Neuron (in vitro differentiated cells): ENCODE measurements at regions not wholly inside any gene's neighbourhood (a gene's known extent, or its start where the extent isn't known, plus 50 kb on each side); places are given as distances from the start of the nearest gene placed in this dataset.

Source experiments
- H2AFZ ChIP-seq: one replicate; pipeline ENCODE4 v1.6.1; 2013; ENCODE audit warnings: low read depth, mild to moderate bottlenecking, inconsistent platforms, low read length, moderate library complexity
- H3K27me3 ChIP-seq: one replicate; pipeline ENCODE4 v1.6.1; 2013; ENCODE audit warnings: low read length; ENCODE audit not compliant: insufficient read depth
- H3K36me3 ChIP-seq: one replicate; pipeline ENCODE4 v1.6.1; 2013; ENCODE audit warnings: low read length; ENCODE audit not compliant: insufficient read depth
- H3K4me1 ChIP-seq: one replicate; pipeline ENCODE4 v1.6.1; 2013; ENCODE audit warnings: low read length; ENCODE audit not compliant: insufficient read depth
- H3K4me3 ChIP-seq: 2 replicates; pipeline ENCODE4 v1.5.1; 2013; ENCODE audit warnings: mild to moderate bottlenecking, low read length, moderate library complexity
- H3K9me3 ChIP-seq: one replicate; pipeline ENCODE4 v1.6.1; 2013; ENCODE audit warnings: low read length

DNA sequence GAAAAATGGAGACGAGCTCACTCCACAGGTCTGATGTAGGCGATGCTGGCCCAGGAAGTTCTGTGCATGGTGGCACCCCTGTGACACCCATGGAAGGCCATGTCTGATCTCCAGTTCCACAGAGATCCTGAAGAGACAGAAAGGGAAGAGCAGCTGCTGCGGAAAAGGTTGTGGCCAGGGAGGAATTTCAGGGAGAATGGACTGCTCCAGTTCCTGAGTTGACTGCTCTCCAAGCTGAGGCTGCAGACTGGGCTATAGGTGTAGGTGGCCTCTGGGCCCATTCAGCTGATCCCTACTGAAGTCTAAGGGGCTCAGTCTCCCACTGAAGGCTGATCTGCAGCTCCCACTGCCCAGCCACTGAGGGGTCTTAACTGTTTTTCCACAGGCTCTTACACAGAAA, 89.2 kb downstream of the ETS2 start:
- H3K36me3 ChIP-seq = no peaks in the 10 kb centered on the region

DNA sequence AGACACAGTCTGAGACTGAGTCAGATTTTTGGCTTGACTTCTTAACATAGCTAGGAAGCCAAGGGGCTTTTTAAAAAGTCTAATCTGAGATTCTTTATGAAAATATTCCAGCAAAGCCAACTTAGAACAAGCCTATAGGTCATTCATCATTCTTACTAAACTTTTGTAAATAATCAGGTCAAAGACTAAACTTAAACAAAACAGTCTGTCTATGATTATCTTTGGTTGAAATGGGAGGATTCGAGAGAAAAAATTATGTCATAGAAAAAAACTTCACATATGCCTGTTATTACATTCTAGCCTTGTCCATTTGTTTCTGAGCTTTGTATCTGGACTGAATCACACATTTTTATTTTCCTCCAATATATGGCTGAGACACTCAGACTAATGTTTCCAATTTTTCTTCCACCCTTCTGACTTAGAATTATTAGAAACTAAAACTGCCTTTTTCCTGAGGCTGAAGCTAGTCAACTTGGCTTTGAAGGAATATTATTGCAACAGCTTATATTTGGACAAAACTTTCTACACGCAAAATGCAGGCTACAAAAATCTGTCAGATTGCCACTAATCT, 83.3 kb downstream of the ETS2 start:
- no peak overlapping the region for H3K4me3 ChIP-seq
- H3K9me3 ChIP-seq = no peaks in the 10 kb centered on the region
- no peaks in the 10 kb centered on the region for H3K4me1 ChIP-seq
- H2AFZ ChIP-seq = no peak overlapping the region
- H3K36me3 ChIP-seq = no peaks in the 10 kb centered on the region
- H3K27me3 ChIP-seq = no peaks in the 10 kb centered on the region

More for the DNA sequence above, 89.2 kb downstream of the ETS2 start:
- H3K4me1 ChIP-seq = no peaks in the 10 kb centered on the region
- no peaks in the 10 kb centered on the region for H3K27me3 ChIP-seq
- no peak overlapping the region for H2AFZ ChIP-seq
- H3K9me3 ChIP-seq = no peaks in the 10 kb centered on the region
- no peak overlapping the region for H3K4me3 ChIP-seq

DNA sequence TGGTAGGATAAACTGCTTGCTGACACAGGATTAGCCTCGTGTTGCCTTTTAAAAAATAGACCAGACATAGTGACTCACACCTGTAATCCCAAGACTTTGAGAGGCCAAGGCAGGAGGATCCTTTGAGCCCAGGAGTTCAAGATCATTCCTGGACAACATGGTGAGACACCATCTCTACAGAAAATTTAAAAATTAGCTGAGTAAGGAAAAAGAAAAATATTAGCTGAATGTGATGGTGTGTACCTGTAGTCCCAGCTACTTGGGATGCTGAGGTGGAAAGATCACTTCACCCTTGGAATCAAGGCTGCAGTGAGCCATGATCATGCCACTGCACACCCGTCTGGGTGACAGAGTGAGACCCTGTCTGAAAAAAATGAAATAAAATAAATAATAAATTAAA, 82.0 kb downstream of the ETS2 start:
- Histone ChIP-seq H3K9me3 (no peaks in the 10 kb centered on the region), H3K4me1 (no peaks in the 10 kb centered on the region), H2AFZ (no peak overlapping the region), H3K4me3 (no peak overlapping the region), H3K36me3 (no peaks in the 10 kb centered on the region), H3K27me3 (no peaks in the 10 kb centered on the region)

DNA sequence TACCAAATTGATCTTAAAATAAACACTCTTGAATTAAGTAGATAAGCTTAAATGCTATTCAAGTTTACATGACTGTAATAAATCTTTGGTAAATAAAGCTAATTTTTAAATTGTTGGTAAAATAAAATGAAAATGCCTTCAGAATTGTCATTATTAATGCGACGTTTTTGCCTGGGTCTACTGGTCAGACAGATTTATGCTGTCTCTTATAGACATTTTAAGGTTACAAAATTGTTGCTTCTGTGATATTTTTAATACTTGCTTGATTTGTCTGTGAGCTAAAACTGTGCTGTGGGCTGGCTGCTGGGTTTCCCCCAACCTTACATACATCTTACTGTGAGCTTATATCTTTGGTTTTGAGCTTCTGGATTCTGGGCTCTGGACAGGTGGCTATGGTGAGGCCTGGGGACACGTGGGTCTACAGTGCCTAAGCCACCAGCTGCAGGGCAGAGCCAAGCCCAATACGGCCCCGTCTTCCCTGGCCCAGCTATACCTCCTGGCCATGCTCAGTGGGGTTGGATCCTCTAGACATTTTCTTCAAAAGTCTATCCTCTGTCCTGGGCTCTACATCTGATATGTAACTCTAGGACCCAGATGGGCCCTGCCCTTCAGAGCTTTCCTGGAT, 81.4 kb downstream of the ETS2 start:
- Histone ChIP-seq H3K36me3 (no peaks in the 10 kb centered on the region), H3K9me3 (no peaks in the 10 kb centered on the region), H3K27me3 (no peaks in the 10 kb centered on the region), H2AFZ (no peak overlapping the region), H3K4me1 (no peaks in the 10 kb centered on the region), H3K4me3 (no peak overlapping the region)

DNA sequence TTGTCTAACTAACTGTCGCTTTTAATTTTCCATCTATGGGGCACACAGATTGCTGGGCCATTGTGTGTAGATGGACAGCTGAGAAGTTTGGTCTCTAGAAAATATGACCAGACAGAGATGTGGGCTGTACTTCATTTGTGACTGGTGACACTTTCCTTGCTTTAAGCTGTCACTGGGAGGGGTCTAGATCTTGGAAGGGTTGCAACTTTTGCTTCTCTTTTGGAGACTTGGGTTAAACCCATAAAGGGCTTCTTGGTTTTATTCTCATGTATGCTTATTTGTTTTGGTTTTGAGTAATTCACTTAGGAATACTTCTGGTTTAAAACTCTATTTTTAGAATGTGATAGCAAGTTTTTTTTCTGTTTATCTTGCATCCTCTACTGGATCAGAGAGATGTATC, 80.2 kb downstream of the ETS2 start:
- Histone ChIP-seq H3K4me3 (no peak overlapping the region), H3K27me3 (no peaks in the 10 kb centered on the region)

DNA sequence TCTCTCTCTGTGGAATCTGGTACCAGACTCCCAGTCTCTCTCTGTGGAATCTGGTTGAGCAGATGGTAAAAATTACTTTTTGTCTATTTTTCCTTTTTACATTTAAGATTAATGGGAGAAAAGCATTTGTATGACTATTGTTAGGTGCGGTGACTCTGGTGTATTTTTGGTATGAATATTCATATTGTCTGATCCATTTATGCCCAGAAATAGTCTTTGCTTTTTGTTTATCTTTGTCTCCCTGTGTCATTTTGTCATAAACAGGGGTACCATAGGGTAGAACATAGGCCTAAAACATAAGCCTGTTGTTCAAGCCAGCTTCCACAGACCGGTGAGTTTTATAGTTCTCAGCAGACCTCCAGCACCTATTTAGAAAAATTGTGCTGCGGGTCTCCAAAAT, 78.7 kb downstream of the ETS2 start:
- Histone ChIP-seq H3K27me3 (no peaks in the 10 kb centered on the region), H3K9me3 (peaks cover 2% of the 10 kb centered on the region), H3K36me3 (no peaks in the 10 kb centered on the region), H3K4me3 (no peak overlapping the region), H2AFZ (no peak overlapping the region), H3K4me1 (no peaks in the 10 kb centered on the region)

More for the DNA sequence above, 80.2 kb downstream of the ETS2 start:
- no peaks in the 10 kb centered on the region for H3K36me3 ChIP-seq
- H2AFZ ChIP-seq = no peak overlapping the region
- peaks cover 2% of the 10 kb centered on the region for H3K9me3 ChIP-seq
- H3K4me1 ChIP-seq = no peaks in the 10 kb centered on the region

DNA sequence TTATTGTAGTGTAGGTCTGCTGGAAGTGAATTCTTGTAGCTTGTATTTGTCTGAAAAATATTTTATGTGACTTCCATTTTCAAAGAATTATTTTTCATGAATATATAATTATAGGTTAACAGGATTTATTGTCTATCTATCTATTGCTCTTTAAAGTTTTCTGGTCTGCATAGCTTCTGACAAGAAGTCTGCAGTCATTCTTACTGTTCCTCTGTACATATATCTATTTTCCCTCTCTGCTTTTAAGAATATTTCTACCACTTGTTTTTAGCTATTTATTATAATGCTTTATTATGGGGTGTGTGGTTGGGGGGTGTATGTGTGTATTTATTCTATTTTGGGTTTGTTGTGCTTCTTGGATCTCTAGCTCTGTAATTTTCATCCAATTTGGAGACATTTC, 77.4 kb downstream of the ETS2 start:
- no peaks in the 10 kb centered on the region for H3K4me1 ChIP-seq
- H3K9me3 ChIP-seq = peaks cover 2% of the 10 kb centered on the region
- no peak overlapping the region for H3K4me3 ChIP-seq
- no peaks in the 10 kb centered on the region for H3K27me3 ChIP-seq
- H3K36me3 ChIP-seq = no peaks in the 10 kb centered on the region
- H2AFZ ChIP-seq = no peak overlapping the region

DNA sequence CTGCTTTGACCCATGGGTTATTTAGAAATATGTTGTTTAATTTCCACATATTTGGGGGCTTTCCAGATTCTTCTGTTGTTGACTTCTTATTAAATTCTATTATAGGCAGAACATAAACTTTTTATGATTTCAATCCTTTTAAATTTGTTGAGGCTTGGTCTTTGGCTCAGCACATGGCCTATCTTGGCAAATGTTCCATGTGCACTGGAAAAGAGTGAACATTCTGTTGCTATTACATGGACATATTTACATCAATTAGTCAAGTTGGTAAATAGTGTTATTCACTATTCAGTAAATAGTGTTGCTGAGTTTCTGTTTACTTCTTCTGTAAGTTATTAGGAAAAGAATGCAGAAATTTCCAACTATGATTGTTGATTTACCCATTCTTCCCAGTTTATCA, 75.4 kb downstream of the ETS2 start:
- H3K36me3 ChIP-seq = no peaks in the 10 kb centered on the region
- no peak overlapping the region for H3K4me3 ChIP-seq
- H3K27me3 ChIP-seq = no peaks in the 10 kb centered on the region
- no peak overlapping the region for H2AFZ ChIP-seq
- H3K4me1 ChIP-seq = no peaks in the 10 kb centered on the region
- H3K9me3 ChIP-seq = peaks cover 2% of the 10 kb centered on the region

DNA sequence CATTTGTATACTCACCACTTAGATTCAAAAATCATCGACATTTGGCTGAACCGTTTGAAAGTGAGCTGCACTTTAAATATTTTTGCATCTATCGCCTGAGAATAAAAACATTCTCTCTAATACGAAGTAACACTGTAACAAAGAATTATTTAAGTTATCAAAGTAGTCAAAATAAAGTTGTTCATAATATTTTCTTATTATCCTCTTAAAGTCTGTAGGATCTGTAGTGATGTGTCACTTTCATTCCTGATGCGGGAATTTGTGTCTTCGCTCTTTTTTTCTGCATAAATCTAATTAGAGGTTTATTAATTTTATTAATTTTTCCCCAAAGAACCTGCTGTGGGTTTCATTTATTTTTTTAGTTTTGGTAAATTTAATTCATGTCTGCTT, 74.8 kb downstream of the ETS2 start:
- H2AFZ ChIP-seq = no peak overlapping the region
- H3K9me3 ChIP-seq = peaks cover 2% of the 10 kb centered on the region
- H3K4me3 ChIP-seq = no peak overlapping the region
- no peaks in the 10 kb centered on the region for H3K27me3 ChIP-seq
- no peaks in the 10 kb centered on the region for H3K4me1 ChIP-seq
- no peaks in the 10 kb centered on the region for H3K36me3 ChIP-seq

DNA sequence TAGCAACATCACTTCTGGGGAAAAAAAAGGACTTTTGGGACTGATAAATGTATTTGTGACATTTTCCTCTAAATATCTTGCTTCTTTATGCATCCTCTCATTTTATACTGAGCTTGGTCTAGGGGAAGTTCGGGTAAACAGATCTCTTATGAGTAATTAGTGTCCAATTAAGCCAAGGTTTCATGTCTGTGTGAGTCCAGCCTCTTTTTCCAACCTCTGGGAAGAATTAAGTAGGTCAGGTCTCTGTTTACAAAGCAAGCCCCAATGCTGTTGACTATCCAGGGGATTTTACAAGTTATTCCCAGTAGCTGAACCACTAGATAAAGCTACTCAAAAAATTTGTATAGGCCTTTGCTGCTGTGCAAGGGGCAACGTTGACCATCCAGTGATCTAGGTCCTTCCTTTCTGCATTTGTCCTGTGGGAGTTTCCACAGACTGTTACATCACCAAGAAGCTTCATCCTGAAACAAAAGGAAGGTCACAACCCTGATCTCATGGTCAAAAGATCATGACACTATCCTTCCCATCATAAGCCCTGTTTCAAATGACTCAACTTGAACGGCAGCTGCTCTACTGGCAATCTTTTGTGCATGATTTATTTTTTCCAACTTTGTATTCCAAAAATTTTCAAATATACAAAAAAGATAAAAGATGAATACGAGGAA, 74.3 kb downstream of the ETS2 start:
- Histone ChIP-seq H2AFZ (no peak overlapping the region), H3K9me3 (peaks cover 2% of the 10 kb centered on the region), H3K27me3 (no peaks in the 10 kb centered on the region), H3K36me3 (no peaks in the 10 kb centered on the region), H3K4me3 (no peak overlapping the region), H3K4me1 (no peaks in the 10 kb centered on the region)

DNA sequence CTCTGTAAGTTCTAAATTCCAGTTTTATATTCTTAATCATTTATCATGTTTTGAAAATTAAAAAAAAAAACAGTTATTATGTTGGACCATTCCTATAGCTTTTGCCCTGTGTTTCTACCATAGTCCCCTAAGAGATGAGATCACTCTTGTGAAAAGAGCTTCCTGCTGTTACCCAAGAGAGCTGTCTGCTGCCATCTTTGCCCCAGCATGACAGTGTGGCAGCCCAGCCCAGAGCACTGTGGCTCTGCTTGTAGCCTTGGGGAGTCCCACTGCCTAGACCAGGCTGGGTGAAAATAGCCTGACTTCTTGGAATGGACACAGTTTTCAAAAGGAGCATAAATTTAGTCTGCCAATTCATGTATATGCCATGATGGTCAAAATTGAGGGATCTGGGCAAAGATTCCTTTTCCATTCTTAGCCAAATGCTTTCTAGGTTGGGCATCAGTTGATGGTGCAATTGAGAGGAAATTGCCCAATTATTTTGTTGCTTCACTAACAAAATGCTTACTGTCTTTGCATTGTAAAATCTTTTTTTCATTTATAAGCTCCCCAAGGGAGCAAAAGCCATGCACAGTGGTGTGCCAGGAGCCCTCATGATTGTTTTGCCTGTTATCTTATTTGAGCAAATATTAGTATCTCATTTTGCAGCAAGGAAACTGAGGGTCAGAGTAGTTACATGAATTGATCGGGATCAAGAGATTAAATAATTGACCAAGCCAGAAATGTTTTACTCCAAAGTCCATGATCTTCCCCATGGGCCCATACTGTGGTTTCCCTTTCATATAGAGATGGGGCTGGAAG, 72.8 kb downstream of the ETS2 start:
- Histone ChIP-seq H2AFZ (no peak overlapping the region), H3K27me3 (no peaks in the 10 kb centered on the region), H3K36me3 (no peaks in the 10 kb centered on the region), H3K4me3 (no peak overlapping the region), H3K9me3 (peaks cover 2% of the 10 kb centered on the region), H3K4me1 (no peaks in the 10 kb centered on the region)

DNA sequence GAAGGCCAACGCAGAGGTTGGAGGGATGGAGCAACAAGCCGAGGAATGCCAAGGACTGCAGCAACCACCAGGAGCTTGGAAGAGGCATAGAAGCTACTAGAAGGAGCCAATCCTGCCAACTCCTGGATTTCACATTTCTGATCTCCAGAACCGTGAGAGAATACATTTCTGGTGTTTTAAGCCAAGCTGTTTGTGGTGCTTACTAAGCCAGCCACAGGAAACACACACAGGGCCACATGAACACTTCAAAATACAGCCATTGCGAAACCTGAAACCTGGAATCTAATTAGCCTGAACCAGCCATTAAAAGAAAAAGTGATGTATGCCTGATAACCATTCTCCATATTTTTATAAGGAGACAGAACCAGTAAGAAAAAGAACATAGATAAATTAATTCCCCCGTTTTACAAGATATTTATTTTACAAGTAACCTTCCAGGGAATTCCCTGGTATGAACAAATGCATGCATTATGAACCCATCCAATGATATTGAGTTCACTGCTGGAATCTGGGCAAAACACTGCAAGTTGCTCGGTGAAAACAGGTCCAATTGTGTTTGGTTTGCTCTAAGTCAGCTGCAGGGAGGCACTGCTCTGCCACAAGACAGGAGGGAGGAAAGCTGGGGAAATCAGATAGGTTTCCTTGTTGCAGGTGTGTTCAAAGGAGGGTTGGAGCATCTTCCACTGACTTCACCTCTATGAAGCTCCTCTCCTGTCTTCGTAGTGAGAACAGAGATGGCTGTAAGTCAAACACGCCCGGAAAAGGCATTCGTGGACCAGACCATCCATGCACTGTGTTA, 70.2 kb downstream of the ETS2 start:
- no peaks in the 10 kb centered on the region for H3K27me3 ChIP-seq
- H3K4me1 ChIP-seq = no peaks in the 10 kb centered on the region

More for the DNA sequence above, 70.2 kb downstream of the ETS2 start:
- Histone ChIP-seq H3K4me3 (no peak overlapping the region), H2AFZ (no peak overlapping the region), H3K36me3 (no peaks in the 10 kb centered on the region), H3K9me3 (no peaks in the 10 kb centered on the region)
